GM10248 (cell line): ENCODE measurements at regions not wholly inside any gene's neighbourhood (a gene's known extent, or its start where the extent isn't known, plus 50 kb on each side); places are given as distances from the start of the nearest gene placed in this dataset.
"Not testable (repeated sequence)": the region's sequence is repeated elsewhere in the genome, so short reads cannot be mapped to it uniquely, and the experiment has no call there.

ENCODE experiments used
- CTCF ChIA-PET: fragments of 300-600 bp; sonication (Branson Sonifier 250); formaldehyde crosslinking; extraction: SDS; loops from one replicate; lab custom pipeline; 2021; ENCODE audit warnings: antibody characterized with exemption; lab: Yijun Ruan, JAX
- POLR2A ChIA-PET: fragments of 350-650 bp; sonication (Branson Sonifier 250); formaldehyde crosslinking; extraction: SDS; loops from one replicate; lab custom pipeline; 2020; ENCODE audit warnings: antibody characterized with exemption; lab: Yijun Ruan, JAX
- DNase-seq: peaks from one replicate; pipeline ENCODE4 v3.0.0; 2012; ENCODE audit errors: extremely low spot score
- TF ChIP-seq, protein P1 (sequence below): IDR thresholded peaks from 2 replicates; pipeline ENCODE4 v1.5.1; 2012; ENCODE audit warnings: mild to moderate bottlenecking, low read depth; ENCODE audit errors: extremely low read depth, missing control alignments, control extremely low read depth

DNA sequence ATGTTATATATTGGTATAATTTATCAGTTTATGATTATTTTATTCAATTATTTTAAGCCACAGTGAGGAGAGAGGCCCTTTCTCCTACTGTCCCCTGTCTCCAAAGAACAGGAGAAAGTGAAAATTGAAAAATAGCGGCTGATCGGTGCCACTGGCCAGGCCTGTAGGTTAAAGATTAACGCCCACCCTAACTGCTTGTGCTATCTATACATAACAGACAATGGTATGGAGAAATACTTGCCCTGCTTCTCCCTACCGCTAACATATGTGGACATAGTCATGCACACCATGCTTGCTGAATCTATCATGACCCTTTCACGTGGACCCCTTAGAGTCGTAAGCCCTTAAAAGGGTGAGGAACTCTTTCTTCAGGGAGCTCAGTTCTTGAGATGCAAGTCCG, 67.5 kb downstream of the EIF1AY start:
- DNase-seq: no peak
- TF ChIP-seq, protein P1, sequence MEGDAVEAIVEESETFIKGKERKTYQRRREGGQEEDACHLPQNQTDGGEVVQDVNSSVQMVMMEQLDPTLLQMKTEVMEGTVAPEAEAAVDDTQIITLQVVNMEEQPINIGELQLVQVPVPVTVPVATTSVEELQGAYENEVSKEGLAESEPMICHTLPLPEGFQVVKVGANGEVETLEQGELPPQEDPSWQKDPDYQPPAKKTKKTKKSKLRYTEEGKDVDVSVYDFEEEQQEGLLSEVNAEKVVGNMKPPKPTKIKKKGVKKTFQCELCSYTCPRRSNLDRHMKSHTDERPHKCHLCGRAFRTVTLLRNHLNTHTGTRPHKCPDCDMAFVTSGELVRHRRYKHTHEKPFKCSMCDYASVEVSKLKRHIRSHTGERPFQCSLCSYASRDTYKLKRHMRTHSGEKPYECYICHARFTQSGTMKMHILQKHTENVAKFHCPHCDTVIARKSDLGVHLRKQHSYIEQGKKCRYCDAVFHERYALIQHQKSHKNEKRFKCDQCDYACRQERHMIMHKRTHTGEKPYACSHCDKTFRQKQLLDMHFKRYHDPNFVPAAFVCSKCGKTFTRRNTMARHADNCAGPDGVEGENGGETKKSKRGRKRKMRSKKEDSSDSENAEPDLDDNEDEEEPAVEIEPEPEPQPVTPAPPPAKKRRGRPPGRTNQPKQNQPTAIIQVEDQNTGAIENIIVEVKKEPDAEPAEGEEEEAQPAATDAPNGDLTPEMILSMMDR: no peak
- ChIA-PET POLR2A (no interaction called here), CTCF (no interaction called here)

DNA sequence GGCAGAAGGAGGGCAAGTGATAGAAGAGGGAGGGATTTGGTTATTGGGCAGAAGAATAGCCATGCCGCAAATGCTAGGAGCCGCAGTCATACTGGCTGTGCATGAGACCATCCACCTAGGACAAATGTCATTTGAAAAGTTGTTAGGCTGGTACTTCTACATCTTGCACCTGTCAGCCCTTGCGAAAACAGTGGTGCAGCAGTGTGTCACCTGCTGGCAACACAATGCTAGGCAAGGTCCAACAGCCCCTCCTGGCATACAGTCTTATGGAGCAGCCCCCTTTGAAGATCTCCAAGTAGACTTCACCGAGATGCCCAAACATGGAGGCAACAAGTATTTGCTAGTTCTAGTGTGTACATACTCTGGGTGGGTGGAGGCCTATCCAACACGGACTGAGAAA, 72.7 kb downstream of the EIF1AY start:
- no peak for DNase-seq
- ChIA-PET CTCF (interaction anchor here (0.8 to 1.6 kb wide), 2 partner anchors 8 to 13 kb away, joined by 3 to 4 read pairs; no protein-coding TSS in a partner anchor), POLR2A (no interaction called here)
- TF ChIP-seq, protein P1: no peak

DNA sequence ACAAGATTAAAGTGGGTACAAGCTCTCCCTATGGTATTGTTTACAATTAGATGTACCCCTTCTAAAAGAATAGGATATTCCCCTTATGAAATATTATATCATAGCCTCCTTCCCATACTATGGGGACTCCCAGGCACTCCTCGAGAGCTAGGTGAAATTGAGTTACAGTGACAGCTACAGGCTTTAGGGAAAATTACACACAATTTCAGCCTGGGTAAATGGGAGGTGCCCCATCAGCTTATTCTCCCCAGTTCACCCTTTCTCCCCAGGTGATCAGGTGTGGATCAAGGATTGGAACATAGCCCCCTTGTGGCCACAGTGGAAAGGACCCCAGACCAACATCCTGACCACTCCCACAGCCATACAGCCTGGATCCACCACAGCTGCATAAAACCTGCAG, 73.3 kb downstream of the EIF1AY start:
- DNase-seq, POLR2A ChIA-PET: not testable (repeated sequence)
- CTCF ChIA-PET: interaction anchor here (0.8 kb wide), 1 partner anchor 12 kb away, joined by 3 read pairs; no protein-coding TSS in a partner anchor

DNA sequence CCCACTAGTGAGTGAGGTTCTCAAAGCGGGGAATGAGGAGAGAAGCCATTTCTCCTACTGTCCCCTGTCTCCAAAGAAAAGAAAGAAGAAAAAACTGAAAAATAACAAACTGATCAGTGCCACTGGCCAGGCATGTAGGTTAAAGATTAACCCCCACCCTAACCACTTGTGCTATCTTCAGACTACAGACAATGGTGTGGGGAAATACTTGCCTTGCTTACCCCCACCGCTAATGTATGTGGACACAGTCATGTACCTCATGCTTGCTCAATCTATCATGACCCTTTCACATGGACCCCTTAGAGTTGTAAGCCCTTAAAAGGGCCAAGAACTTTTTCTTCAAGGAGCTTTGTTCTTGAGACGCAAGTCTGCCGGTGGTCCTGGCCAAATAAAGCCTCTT, 75.9 kb downstream of the EIF1AY start:
- ChIA-PET POLR2A (no interaction called here), CTCF (no interaction called here)
- TF ChIP-seq, protein P1: no peak
- DNase-seq: no peak

DNA sequence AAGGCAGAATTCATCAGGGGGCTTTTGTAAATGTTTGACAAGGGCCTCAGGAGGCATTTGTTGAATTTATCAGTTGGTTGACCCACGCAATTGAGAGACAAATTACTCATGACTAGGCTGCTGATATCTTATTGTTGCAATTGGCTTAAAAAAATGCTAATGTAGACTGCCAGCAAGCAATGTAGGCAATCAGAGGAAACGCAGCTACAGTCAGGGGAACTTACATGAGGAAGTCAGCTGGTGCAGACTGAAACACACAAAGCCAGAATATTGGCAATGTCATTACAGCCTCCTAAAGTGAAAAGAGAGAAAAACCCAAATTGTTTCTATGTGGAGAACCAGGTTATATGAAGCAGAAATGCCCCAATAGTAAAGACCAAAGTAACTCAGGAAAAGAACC, 83.9 kb downstream of the EIF1AY start:
- ChIA-PET POLR2A (no interaction called here), CTCF (no interaction called here)
- DNase-seq: no peak
- TF ChIP-seq, protein P1: no peak

DNA sequence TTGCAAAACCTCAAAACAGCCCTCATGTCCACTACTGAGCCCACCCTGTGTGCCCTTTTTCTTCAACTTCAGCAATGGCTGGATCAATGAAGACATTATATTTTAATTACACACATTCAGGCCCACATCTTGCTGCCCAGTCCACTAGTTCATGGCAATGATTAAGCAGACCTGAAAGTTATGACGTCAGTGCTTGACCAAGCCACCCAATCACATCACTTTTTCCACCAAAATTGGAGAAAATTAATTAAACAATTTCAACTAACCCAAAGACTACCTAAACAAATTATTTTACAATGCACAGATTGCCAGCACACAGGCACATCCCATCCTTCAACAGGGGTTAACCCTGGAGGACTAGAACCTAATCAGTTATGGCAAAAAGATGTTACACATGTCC, 86.6 kb downstream of the EIF1AY start:
- ChIA-PET CTCF (interaction anchor here (1.0 kb wide), 1 partner anchor 7 kb away, joined by 3 read pairs; no protein-coding TSS in a partner anchor), POLR2A (no interaction called here)
- no peak for DNase-seq
- TF ChIP-seq, protein P1: no peak

DNA sequence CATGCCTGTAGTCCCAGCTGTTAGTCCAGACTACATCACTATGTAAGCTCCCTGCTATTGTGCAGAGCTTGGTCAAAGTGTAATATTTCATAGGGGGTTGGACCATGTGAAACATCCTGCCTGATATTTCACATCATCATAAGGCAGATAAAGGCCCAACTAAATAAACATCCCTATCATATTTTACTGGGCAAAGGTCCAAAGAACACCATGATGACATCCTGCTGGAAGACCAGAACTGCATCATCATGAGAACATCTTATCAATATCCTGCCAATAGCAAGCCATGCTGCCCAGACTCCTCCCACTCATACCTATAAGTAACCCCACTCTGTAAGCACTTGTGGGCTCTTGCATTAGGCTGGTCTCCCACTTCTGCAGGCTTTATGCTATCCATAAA, 88.6 kb downstream of the EIF1AY start:
- DNase-seq: no peak
- TF ChIP-seq, protein P1: no peak
- ChIA-PET CTCF (no interaction called here), POLR2A (no interaction called here)

DNA sequence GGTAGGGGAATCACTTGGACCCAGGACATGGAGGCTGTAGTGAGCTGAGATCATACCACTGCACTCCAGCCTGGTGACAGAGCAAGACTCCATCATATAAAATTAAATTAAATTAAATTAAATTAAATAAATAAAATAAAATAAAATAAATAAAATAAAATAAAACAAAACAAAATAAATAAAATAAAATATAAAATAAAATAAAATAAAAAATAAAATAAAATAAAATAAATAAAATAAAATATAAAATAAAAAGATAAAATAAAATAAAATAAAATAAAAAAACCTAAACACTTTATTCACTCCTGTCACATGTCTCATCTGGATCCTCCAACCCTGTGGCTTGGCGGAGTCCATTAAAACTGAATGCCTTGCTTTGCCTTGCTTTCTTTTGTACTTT, 89.8 kb downstream of the EIF1AY start:
- CTCF ChIA-PET: interaction anchor here (1.4 kb wide), 1 partner anchor 9 kb away, joined by 4 read pairs; no protein-coding TSS in a partner anchor
- DNase-seq, POLR2A ChIA-PET: not testable (repeated sequence)
